ENCODE measurements at regions not wholly inside any gene's neighbourhood (a gene's known extent, or its start where the extent isn't known, plus 50 kb on each side); places are given as distances from the start of the nearest gene placed in this dataset.

DNA sequence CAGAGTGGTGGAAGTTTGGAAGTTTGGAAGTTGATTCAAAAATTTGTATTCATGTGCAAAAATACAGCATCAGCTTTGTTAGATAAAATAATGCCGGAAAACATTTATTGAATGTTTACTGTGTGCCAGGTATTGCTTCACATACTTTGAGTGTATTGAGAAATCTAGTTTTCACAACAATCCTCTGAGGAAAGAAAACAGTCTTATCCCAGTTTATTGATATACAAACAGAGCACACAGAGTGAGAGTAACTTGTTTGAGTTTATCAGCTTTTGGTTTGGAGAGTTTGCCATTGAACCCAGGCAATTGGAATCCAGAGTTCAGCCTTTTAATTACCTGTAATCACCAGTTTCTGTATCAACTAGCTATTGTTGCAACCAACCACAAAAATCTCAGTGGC lies 127.2 kb upstream of the RPS6KA3 start:
- Histone ChIP-seq H3K4me3 (no peak overlapping the region), H3K27ac (peak overlapping the region; percentile 26), H3K36me3 (no peaks in the 10 kb centered on the region), H3K4me1 (no peaks in the 10 kb centered on the region), H3K9me3 (no peaks in the 10 kb centered on the region), H3K27me3 (no peaks in the 10 kb centered on the region)
- intact Hi-C loops (cut with DNase I), result no loop called here
- no peak for TF ChIP-seq POLR2AphosphoS5 (IDR thresholded peaks at IDR 0.05; ENCODE audit: insufficient read depth in 1 of 2, low read depth in 1 of 2)
- no peak for TF ChIP-seq POLR2A (IDR thresholded peaks at IDR 0.05)
- TF ChIP-seq CTCF (IDR thresholded peaks at IDR 0.05), result no peak
- no peak for DNase-seq (ENCODE audit: extremely low spot score in 2 of 2)

GRCh38 chrX:20388594-20388993 lies 121.9 kb upstream of the RPS6KA3 start:
- Histone ChIP-seq H3K9me3 (no peaks in the 10 kb centered on the region), H3K4me3 (no peak overlapping the region), H3K4me1 (no peaks in the 10 kb centered on the region), H3K27ac (no peak overlapping the region), H3K27me3 (no peaks in the 10 kb centered on the region), H3K36me3 (no peaks in the 10 kb centered on the region)
- no peak for DNase-seq (ENCODE audit: extremely low spot score in 2 of 2)
- TF ChIP-seq POLR2A (IDR thresholded peaks at IDR 0.05) (no peak), POLR2AphosphoS5 (IDR thresholded peaks at IDR 0.05; ENCODE audit: insufficient read depth in 1 of 2, low read depth in 1 of 2) (no peak), CTCF (IDR thresholded peaks at IDR 0.05) (no peak)
- intact Hi-C loops (cut with DNase I), result no loop called here

DNA sequence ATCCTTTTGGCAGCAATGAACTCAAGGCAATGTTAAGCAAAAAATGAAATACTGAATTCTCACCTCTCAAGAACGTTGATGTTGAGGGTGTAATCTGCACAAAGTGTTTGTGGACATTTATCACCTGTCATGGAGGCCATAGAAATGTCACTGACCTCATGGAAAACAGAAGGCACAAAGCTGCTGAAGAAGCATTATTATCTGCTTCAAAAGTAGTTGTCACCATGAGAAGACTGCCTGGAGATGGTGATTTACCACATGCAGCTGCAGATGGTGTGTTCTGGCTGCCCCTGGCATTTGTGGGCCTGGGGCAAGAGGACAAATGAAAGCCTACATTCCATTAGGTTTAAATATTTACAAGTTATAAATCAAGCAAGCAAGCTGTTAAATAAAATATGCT lies 116.8 kb upstream of the RPS6KA3 start:
- Histone ChIP-seq H3K4me1 (no peaks in the 10 kb centered on the region), H3K27me3 (no peaks in the 10 kb centered on the region), H3K27ac (no peak overlapping the region), H3K4me3 (no peak overlapping the region), H3K36me3 (no peaks in the 10 kb centered on the region), H3K9me3 (no peaks in the 10 kb centered on the region)
- TF ChIP-seq POLR2AphosphoS5 (IDR thresholded peaks at IDR 0.05; ENCODE audit: insufficient read depth in 1 of 2, low read depth in 1 of 2) (no peak), CTCF (IDR thresholded peaks at IDR 0.05) (no peak), POLR2A (IDR thresholded peaks at IDR 0.05) (no peak)
- DNase-seq (ENCODE audit: extremely low spot score in 2 of 2), result no peak
- intact Hi-C loops (cut with DNase I), result no loop called here

DNA sequence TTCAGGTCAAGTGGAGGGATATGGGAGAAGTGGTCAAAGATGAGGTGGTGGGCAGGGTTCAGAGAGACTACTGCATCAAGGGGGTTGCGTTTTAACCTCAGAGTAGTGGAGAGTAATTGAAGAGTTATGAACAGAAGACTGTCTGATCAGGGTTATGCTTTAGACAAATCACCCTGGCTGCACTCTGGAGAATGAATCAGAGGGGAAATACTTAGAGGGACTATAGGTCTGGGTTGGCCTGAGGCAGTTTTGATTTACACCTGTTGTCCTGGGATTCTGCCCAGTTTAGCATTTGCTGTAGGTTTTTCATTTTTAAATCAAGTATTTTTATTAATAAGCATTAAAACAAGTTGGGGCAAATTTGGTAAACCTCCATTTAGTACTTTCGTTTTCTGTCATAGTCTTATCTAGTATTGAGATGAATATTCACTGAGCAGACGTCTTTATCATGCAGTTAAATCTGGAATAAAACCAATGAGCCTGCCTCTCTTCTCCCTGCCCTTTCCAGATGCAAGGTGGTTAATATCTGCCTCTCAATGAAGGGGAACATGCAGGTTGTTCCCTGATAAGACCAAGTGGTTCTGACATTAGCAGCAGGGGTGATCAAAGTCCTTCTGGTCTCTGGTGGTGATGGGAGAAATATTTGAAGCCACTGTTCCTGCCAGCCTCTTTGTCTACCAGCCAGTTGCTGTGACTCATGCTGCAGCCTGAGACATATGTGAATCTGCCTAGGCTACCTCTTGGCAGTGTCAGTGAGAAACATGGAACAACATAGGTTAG lies 116.0 kb upstream of the RPS6KA3 start:
- Histone ChIP-seq H3K4me1 (no peaks in the 10 kb centered on the region), H3K27me3 (no peaks in the 10 kb centered on the region), H3K9me3 (no peaks in the 10 kb centered on the region), H3K4me3 (no peak overlapping the region), H3K36me3 (no peaks in the 10 kb centered on the region), H3K27ac (no peak overlapping the region)
- TF ChIP-seq CTCF (IDR thresholded peaks at IDR 0.05), result no peak
- TF ChIP-seq POLR2AphosphoS5 (IDR thresholded peaks at IDR 0.05; ENCODE audit: insufficient read depth in 1 of 2, low read depth in 1 of 2), result no peak
- TF ChIP-seq POLR2A (IDR thresholded peaks at IDR 0.05), result no peak
- DNase-seq (ENCODE audit: extremely low spot score in 2 of 2), result no peak
- intact Hi-C loops (cut with DNase I), result no loop called here

GRCh38 chrX:20382082-20382481 lies 115.4 kb upstream of the RPS6KA3 start:
- Histone ChIP-seq H3K36me3 (no peaks in the 10 kb centered on the region), H3K9me3 (no peaks in the 10 kb centered on the region), H3K27ac (no peak overlapping the region), H3K27me3 (no peaks in the 10 kb centered on the region), H3K4me1 (no peaks in the 10 kb centered on the region), H3K4me3 (no peak overlapping the region)
- intact Hi-C loops (cut with DNase I), result no loop called here
- DNase-seq (ENCODE audit: extremely low spot score in 2 of 2), result no peak
- TF ChIP-seq CTCF (IDR thresholded peaks at IDR 0.05) (no peak), POLR2AphosphoS5 (IDR thresholded peaks at IDR 0.05; ENCODE audit: insufficient read depth in 1 of 2, low read depth in 1 of 2) (no peak), POLR2A (IDR thresholded peaks at IDR 0.05) (no peak)
